ENCODE measurements at regions not wholly inside any gene's neighbourhood (a gene's known extent, or its start where the extent isn't known, plus 50 kb on each side); places are given as distances from the start of the nearest gene placed in this dataset.

- WGBS (ENCODE audit: insufficient coverage, insufficient replicate concordance, low lambda C conversion rate, missing lambda C conversion rate): 0% methylated on average over 1 of the region's 1 CpG
- Histone ChIP-seq H3K4me1 (ENCODE audit: control insufficient read depth, insufficient read depth, low read length) (no peaks in the 10 kb centered on the region), H3K27ac (ENCODE audit: control insufficient read depth, insufficient read depth) (no peak overlapping the region), H3K27me3 (replicated peaks in 1 of 2; ENCODE audit: control insufficient read depth in 2 of 2, insufficient read depth in 2 of 2, low read length in 1 of 2) (no peaks in the 10 kb centered on the region), H3K9me3 (replicated peaks; ENCODE audit: control insufficient read depth, insufficient read depth, low read length) (no peaks in the 10 kb centered on the region), H2AFZ (ENCODE audit: control insufficient read depth, low read depth, low read length) (no peak overlapping the region), H4K20me1 (ENCODE audit: control insufficient read depth, insufficient read depth) (no peaks in the 10 kb centered on the region), H3K79me2 (ENCODE audit: control insufficient read depth, insufficient read depth, low read length) (no peaks in the 10 kb centered on the region), H3K4me3 (no peak overlapping the region), H3K36me3 (ENCODE audit: control insufficient read depth in 2 of 2, insufficient read depth in 2 of 2, low read length in 1 of 2) (no peaks in the 10 kb centered on the region), H3K4me2 (ENCODE audit: control insufficient read depth, insufficient read depth) (no peak overlapping the region), H3K9ac (ENCODE audit: control insufficient read depth, insufficient read depth, low read length) (no peak overlapping the region)
- FAIRE-seq: no peak
- intact Hi-C loops (cut with micrococcal nuclease; ENCODE audit: unreplicated experiment) (no loop called here), in situ Hi-C loops (cut with MboI) (no loop called here)
- POLR2A ChIA-PET: no interaction called here
- SMC1A ChIA-PET (ENCODE audit: uncharacterized antibody, unreplicated experiment): interaction anchor here (1.1 to 1.6 kb wide), 3 partner anchors 9 to 246 kb away, joined by 3 to 4 read pairs (median 3); no protein-coding TSS in a partner anchor
- no peak for ATAC-seq
- no TSS peak for BruUV-seq (replicated peaks)
- RAD21 ChIA-PET (ENCODE audit: unreplicated experiment): interaction anchor here (0.6 to 1.3 kb wide), 3 partner anchors 30 to 555 kb away, joined by 3 read pairs; no protein-coding TSS in a partner anchor
- CTCF ChIA-PET: interaction anchor here (0.9 kb wide), 1 partner anchor 29 kb away, joined by 3 read pairs; no protein-coding TSS in a partner anchor
- no peak for DNase-seq (ENCODE audit: low read depth, low spot score)
- TF ChIP-seq ZBTB11 (CRISPR knock-in tag; IDR thresholded peaks at IDR 0.05) (no peak), HDGF (IDR thresholded peaks at IDR 0.05) (no peak), LARP7 (IDR thresholded peaks at IDR 0.05) (no peak), E4F1 (IDR thresholded peaks at IDR 0.05; ENCODE audit: borderline replicate concordance, partially characterized antibody) (no peak), REST (IDR thresholded peaks at IDR 0.05; ENCODE audit: low read depth, low read length) (no peak), CEBPZ (IDR thresholded peaks at IDR 0.05; ENCODE audit: low read depth, low read length) (no peak), NFIC (IDR thresholded peaks at IDR 0.05; ENCODE audit: low read depth, low read length) (no peak), POLR2AphosphoS2 (IDR thresholded peaks at IDR 0.05; ENCODE audit: low read depth, low read length) (no peak), EP300 (IDR thresholded peaks at IDR 0.05; ENCODE audit: borderline replicate concordance in 1 of 2, control insufficient read depth in 1 of 2, low read depth in 2 of 2, low read length in 2 of 2) (no peak)
These were observed 266.2 kb downstream of the TENT5A start for GRCh38 chr6:81486234-81486633.
